ENCODE measurements at regions not wholly inside any gene's neighbourhood (a gene's known extent, or its start where the extent isn't known, plus 50 kb on each side); places are given as distances from the start of the nearest gene placed in this dataset.
A peak's percentile ranks its signal among the peaks of the same experiment; 100 is the strongest.

DNA sequence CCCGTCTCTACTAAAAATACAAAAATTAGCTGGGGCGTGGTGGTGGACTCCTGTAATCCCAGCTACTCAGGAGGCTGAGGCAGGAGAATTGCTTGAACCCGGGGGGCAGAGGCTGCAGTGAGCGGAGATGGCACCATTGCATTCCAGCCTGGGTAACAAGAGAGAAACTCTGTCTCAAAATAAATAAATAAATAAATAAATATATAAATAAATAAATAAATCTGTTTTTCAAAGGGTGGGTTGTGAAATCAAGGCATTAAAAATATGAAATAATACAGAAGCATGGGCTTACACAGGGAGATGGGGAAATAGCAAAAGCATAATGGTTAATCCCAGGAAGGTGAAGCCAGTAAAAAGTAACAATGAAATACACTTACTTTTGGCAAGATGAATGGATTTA is 93.9 kb downstream of the LYZL2 start:
- Histone ChIP-seq H3F3A (replicated peaks; ENCODE audit: insufficient read depth) (no peaks in the 10 kb centered on the region), H3K36me3 (replicated peaks in 1 of 2; ENCODE audit: control insufficient read depth in 1 of 2, insufficient read depth in 2 of 2, low read length in 1 of 2) (no peaks in the 10 kb centered on the region), H2AFZ (ENCODE audit: low read depth) (no peak overlapping the region), H3K27ac (ENCODE audit: low read depth in 2 of 2, low read length in 1 of 2) (no peak overlapping the region), H3K79me2 (ENCODE audit: insufficient read depth) (no peaks in the 10 kb centered on the region), H3K4me1 (ENCODE audit: control insufficient read depth in 1 of 2, insufficient read depth in 2 of 2, low read depth in 1 of 2, low read length in 1 of 2) (no peaks in the 10 kb centered on the region; a peak in 1 of 4 replicates), H3K27me3 (ENCODE audit: insufficient read depth) (no peaks in the 10 kb centered on the region), H3K9me2 (no peaks in the 10 kb centered on the region), H4K20me1 (ENCODE audit: insufficient read depth) (no peaks in the 10 kb centered on the region), H3K4me3 (ENCODE audit: low read depth in 2 of 2, low read length in 1 of 2) (no peak overlapping the region), H3K9ac (no peak overlapping the region), H3K4me2 (no peak overlapping the region), H3K9me3 (no peaks in the 10 kb centered on the region)
- WGBS (ENCODE audit: low lambda C conversion rate), result 70% methylated on average over 4 of the region's 4 CpGs
- no peak for DNase-seq
- POLR2A ChIA-PET, result no interaction called here
- CTCF ChIA-PET, result interaction anchor here (1.2 to 3.7 kb wide), 8 partner anchors 46 to 151 kb away, joined by 4 to 22 read pairs (median 6); no protein-coding TSS in a partner anchor
- TF ChIP-seq, protein P1, sequence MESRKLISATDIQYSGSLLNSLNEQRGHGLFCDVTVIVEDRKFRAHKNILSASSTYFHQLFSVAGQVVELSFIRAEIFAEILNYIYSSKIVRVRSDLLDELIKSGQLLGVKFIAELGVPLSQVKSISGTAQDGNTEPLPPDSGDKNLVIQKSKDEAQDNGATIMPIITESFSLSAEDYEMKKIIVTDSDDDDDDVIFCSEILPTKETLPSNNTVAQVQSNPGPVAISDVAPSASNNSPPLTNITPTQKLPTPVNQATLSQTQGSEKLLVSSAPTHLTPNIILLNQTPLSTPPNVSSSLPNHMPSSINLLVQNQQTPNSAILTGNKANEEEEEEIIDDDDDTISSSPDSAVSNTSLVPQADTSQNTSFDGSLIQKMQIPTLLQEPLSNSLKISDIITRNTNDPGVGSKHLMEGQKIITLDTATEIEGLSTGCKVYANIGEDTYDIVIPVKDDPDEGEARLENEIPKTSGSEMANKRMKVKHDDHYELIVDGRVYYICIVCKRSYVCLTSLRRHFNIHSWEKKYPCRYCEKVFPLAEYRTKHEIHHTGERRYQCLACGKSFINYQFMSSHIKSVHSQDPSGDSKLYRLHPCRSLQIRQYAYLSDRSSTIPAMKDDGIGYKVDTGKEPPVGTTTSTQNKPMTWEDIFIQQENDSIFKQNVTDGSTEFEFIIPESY (IDR thresholded peaks at IDR 0.05; ENCODE audit: borderline replicate concordance, low read depth), result no peak
- no peak for TF ChIP-seq NFIC (IDR thresholded peaks at IDR 0.05; ENCODE audit: borderline replicate concordance)
- no peak for TF ChIP-seq EP300 (IDR thresholded peaks at IDR 0.05; ENCODE audit: borderline replicate concordance in 1 of 2, low read depth in 1 of 2, low read length in 1 of 2)
- TF ChIP-seq, protein P2, sequence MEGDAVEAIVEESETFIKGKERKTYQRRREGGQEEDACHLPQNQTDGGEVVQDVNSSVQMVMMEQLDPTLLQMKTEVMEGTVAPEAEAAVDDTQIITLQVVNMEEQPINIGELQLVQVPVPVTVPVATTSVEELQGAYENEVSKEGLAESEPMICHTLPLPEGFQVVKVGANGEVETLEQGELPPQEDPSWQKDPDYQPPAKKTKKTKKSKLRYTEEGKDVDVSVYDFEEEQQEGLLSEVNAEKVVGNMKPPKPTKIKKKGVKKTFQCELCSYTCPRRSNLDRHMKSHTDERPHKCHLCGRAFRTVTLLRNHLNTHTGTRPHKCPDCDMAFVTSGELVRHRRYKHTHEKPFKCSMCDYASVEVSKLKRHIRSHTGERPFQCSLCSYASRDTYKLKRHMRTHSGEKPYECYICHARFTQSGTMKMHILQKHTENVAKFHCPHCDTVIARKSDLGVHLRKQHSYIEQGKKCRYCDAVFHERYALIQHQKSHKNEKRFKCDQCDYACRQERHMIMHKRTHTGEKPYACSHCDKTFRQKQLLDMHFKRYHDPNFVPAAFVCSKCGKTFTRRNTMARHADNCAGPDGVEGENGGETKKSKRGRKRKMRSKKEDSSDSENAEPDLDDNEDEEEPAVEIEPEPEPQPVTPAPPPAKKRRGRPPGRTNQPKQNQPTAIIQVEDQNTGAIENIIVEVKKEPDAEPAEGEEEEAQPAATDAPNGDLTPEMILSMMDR (IDR thresholded peaks at IDR 0.05), result no peak
- TF ChIP-seq RFX5 (IDR thresholded peaks at IDR 0.05; ENCODE audit: low read length), result no peak

DNA sequence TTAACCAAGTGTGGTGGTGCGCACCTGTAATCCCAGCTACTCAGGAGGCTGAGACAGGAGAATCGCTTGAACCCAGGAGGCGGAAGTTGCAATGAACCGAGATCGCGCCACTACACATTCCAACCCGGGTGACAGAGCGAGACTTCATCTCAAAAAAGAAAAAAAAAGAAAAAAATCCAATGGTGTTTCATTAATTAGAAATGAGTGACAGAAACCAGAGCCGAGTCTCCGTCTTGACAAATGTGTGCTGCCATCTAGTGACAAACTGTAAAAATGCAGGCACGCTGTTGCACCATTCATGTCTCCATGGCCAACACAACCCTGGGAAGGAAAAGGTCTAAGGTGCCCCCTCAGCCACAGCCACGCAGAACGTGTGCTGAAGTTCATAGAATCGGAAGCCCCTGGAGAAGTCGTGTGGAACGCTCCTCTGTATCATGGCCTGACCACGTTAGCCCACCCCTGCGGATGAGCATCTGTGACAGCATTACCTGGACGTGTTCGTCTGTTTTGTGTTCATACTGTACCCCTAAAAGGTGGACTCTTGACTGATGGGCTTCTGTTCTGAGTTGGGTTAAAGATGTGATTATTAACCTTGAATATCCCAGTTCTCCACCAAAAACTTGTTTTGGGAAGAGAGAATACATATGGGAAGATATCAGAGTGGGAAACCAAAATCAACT is 94.9 kb downstream of the LYZL2 start:
- Histone ChIP-seq H3K36me3 (replicated peaks in 1 of 2; ENCODE audit: control insufficient read depth in 1 of 2, insufficient read depth in 2 of 2, low read length in 1 of 2) (no peaks in the 10 kb centered on the region), H3K27ac (ENCODE audit: low read depth in 2 of 2, low read length in 1 of 2) (no peak overlapping the region), H3K9me3 (no peaks in the 10 kb centered on the region), H3K4me3 (ENCODE audit: low read depth in 2 of 2, low read length in 1 of 2) (no peak overlapping the region; a peak in 1 of 4 replicates), H3K9ac (no peak overlapping the region), H2AFZ (ENCODE audit: low read depth) (no peak overlapping the region), H4K20me1 (ENCODE audit: insufficient read depth) (no peaks in the 10 kb centered on the region), H3K4me1 (ENCODE audit: control insufficient read depth in 1 of 2, insufficient read depth in 2 of 2, low read depth in 1 of 2, low read length in 1 of 2) (no peaks in the 10 kb centered on the region; a peak in 1 of 4 replicates), H3F3A (replicated peaks; ENCODE audit: insufficient read depth) (no peaks in the 10 kb centered on the region), H3K4me2 (no peak overlapping the region), H3K79me2 (ENCODE audit: insufficient read depth) (no peaks in the 10 kb centered on the region), H3K27me3 (ENCODE audit: insufficient read depth) (no peaks in the 10 kb centered on the region), H3K9me2 (no peaks in the 10 kb centered on the region)
- WGBS (ENCODE audit: low lambda C conversion rate), result 31% methylated on average over 20 of the region's 20 CpGs
- peak; percentile 68 for DNase-seq
- ChIA-PET CTCF (interaction anchor here (0.6 to 2.6 kb wide), 26 partner anchors 8 to 219 kb away, joined by 3 to 21 read pairs (median 4); no protein-coding TSS in a partner anchor), POLR2A (no interaction called here)
- TF ChIP-seq EP300 (IDR thresholded peaks at IDR 0.05; ENCODE audit: borderline replicate concordance in 1 of 2, low read depth in 1 of 2, low read length in 1 of 2) (no peak), MEF2A (IDR thresholded peaks at IDR 0.05; ENCODE audit: borderline replicate concordance, low read depth) (no peak), SMC3 (IDR thresholded peaks at IDR 0.05; ENCODE audit: low read depth, low read length) (peak; percentile 89), GATA2 (CRISPR knock-in tag; IDR thresholded peaks at IDR 0.05) (no peak), RFX5 (IDR thresholded peaks at IDR 0.05; ENCODE audit: low read length) (peak; percentile 47; the same call in 1 of the 2 replicates), REST (IDR thresholded peaks at IDR 0.05; ENCODE audit: low read depth, low read length) (no peak), TEAD4 (IDR thresholded peaks at IDR 0.05; ENCODE audit: borderline replicate concordance, insufficient read depth) (no peak), POLR2AphosphoS5 (IDR thresholded peaks at IDR 0.05; ENCODE audit: low read depth, low read length) (no peak), SIN3A (IDR thresholded peaks at IDR 0.05; ENCODE audit: borderline replicate concordance, low read depth, low read length) (no peak)
- TF ChIP-seq, protein P1 (IDR thresholded peaks at IDR 0.05; ENCODE audit: borderline replicate concordance, low read depth), result no peak
- TF ChIP-seq, protein P2 (IDR thresholded peaks at IDR 0.05), result peak; percentile 89

Measured in SK-N-SH (cell line).